Liver (tissue), 3 donors: ENCODE measurements at regions not wholly inside any gene's neighbourhood (a gene's known extent, or its start where the extent isn't known, plus 50 kb on each side); places are given as distances from the start of the nearest gene placed in this dataset.

Experiments
- EGR1 ChIP-seq, 2 donors: IDR thresholded peaks; 2 replicates each; pipeline ENCODE4 v1.6.1; 2016 to 2018; ENCODE audit warnings: antibody characterized with exemption in 2 of 2, low read depth in 2 of 2
- GABPA ChIP-seq, 2 donors: IDR thresholded peaks in 1 of 2; conservative IDR thresholded peaks in 1 of 2; 2 replicates each; pipeline ENCODE4 v1.6.1; 2016; ENCODE audit warnings: antibody characterized with exemption in 2 of 2, mild to moderate bottlenecking in 1 of 2, moderate library complexity in 1 of 2
- JUND ChIP-seq, 2 donors: IDR thresholded peaks; 2 replicates each; pipeline ENCODE4 v1.6.1; 2016; ENCODE audit warnings: antibody characterized with exemption in 2 of 2
- SP1 ChIP-seq: IDR thresholded peaks from 2 replicates; pipeline ENCODE4 v1.6.1; 2018; ENCODE audit warnings: antibody characterized with exemption, mild to moderate bottlenecking
- TAF1 ChIP-seq: conservative IDR thresholded peaks from 2 replicates; pipeline ENCODE4 v1.6.1; 2016; ENCODE audit warnings: antibody characterized with exemption, mild to moderate bottlenecking
- TF ChIP-seq, protein P1 (sequence below): fragments of 150-350 bp; IDR thresholded peaks from 2 replicates; pipeline ENCODE4 v1.5.1; 2017; ENCODE audit warnings: improper control_type of control experiment, low read depth, low read length; ENCODE audit not compliant: missing input control
- TF ChIP-seq, protein P2 (sequence below): IDR thresholded peaks from 2 replicates; pipeline ENCODE4 v1.6.1; 2016; ENCODE audit warnings: antibody characterized with exemption, mild to moderate bottlenecking
- TF ChIP-seq, protein P3 (sequence below): IDR thresholded peaks from 2 replicates; pipeline ENCODE4 v1.6.1; 2016; ENCODE audit warnings: antibody characterized with exemption
- TF ChIP-seq, protein P4 (sequence below): IDR thresholded peaks from 2 replicates; pipeline ENCODE4 v1.6.1; 2016; ENCODE audit warnings: antibody characterized with exemption
- donor health status: healthy.
- donor health status: healthy.

DNA sequence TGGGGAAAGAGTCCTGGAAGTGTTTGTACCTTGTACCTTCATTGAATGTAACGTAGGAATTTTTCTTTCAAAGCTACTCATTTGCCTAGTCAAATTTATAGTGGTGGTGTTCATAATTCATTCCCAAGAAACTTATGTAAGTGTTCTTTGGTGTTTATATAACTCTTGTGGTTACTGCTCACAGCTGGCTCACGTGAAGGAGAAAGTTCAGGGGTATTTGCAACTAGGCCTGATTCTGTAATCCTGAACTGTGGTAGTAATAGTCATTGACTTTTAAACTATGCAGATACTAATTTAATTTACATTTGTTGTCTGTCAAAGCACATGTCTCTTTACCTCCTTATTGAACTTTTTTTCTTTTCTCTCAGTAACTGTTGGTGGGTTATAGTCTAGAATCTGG, 50.5 kb upstream of the TEX264 start:
- no peak for TF ChIP-seq TAF1
- TF ChIP-seq, protein P1, sequence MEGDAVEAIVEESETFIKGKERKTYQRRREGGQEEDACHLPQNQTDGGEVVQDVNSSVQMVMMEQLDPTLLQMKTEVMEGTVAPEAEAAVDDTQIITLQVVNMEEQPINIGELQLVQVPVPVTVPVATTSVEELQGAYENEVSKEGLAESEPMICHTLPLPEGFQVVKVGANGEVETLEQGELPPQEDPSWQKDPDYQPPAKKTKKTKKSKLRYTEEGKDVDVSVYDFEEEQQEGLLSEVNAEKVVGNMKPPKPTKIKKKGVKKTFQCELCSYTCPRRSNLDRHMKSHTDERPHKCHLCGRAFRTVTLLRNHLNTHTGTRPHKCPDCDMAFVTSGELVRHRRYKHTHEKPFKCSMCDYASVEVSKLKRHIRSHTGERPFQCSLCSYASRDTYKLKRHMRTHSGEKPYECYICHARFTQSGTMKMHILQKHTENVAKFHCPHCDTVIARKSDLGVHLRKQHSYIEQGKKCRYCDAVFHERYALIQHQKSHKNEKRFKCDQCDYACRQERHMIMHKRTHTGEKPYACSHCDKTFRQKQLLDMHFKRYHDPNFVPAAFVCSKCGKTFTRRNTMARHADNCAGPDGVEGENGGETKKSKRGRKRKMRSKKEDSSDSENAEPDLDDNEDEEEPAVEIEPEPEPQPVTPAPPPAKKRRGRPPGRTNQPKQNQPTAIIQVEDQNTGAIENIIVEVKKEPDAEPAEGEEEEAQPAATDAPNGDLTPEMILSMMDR: no peak
- TF ChIP-seq, protein P2, sequence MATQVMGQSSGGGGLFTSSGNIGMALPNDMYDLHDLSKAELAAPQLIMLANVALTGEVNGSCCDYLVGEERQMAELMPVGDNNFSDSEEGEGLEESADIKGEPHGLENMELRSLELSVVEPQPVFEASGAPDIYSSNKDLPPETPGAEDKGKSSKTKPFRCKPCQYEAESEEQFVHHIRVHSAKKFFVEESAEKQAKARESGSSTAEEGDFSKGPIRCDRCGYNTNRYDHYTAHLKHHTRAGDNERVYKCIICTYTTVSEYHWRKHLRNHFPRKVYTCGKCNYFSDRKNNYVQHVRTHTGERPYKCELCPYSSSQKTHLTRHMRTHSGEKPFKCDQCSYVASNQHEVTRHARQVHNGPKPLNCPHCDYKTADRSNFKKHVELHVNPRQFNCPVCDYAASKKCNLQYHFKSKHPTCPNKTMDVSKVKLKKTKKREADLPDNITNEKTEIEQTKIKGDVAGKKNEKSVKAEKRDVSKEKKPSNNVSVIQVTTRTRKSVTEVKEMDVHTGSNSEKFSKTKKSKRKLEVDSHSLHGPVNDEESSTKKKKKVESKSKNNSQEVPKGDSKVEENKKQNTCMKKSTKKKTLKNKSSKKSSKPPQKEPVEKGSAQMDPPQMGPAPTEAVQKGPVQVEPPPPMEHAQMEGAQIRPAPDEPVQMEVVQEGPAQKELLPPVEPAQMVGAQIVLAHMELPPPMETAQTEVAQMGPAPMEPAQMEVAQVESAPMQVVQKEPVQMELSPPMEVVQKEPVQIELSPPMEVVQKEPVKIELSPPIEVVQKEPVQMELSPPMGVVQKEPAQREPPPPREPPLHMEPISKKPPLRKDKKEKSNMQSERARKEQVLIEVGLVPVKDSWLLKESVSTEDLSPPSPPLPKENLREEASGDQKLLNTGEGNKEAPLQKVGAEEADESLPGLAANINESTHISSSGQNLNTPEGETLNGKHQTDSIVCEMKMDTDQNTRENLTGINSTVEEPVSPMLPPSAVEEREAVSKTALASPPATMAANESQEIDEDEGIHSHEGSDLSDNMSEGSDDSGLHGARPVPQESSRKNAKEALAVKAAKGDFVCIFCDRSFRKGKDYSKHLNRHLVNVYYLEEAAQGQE: peak; percentile 29
- peak in 1 of 2 donors; percentile 17 for TF ChIP-seq GABPA (IDR thresholded peaks at IDR 0.05 in 1 of 2, conservative IDR thresholded peaks at IDR 0.05 in 1 of 2)
- TF ChIP-seq, protein P3, sequence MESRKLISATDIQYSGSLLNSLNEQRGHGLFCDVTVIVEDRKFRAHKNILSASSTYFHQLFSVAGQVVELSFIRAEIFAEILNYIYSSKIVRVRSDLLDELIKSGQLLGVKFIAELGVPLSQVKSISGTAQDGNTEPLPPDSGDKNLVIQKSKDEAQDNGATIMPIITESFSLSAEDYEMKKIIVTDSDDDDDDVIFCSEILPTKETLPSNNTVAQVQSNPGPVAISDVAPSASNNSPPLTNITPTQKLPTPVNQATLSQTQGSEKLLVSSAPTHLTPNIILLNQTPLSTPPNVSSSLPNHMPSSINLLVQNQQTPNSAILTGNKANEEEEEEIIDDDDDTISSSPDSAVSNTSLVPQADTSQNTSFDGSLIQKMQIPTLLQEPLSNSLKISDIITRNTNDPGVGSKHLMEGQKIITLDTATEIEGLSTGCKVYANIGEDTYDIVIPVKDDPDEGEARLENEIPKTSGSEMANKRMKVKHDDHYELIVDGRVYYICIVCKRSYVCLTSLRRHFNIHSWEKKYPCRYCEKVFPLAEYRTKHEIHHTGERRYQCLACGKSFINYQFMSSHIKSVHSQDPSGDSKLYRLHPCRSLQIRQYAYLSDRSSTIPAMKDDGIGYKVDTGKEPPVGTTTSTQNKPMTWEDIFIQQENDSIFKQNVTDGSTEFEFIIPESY: no peak
- peak in 1 of 2 donors; percentile 54 for TF ChIP-seq JUND (IDR thresholded peaks at IDR 0.05)
- TF ChIP-seq, protein P4, sequence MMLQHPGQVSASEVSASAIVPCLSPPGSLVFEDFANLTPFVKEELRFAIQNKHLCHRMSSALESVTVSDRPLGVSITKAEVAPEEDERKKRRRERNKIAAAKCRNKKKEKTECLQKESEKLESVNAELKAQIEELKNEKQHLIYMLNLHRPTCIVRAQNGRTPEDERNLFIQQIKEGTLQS: peak; percentile 17
- peak; percentile 40 for TF ChIP-seq SP1
- TF ChIP-seq EGR1 (IDR thresholded peaks at IDR 0.05; ENCODE audit: low read depth in 2 of 2): no peak
